GM12878 (cell line): ENCODE measurements at regions not wholly inside any gene's neighbourhood (a gene's known extent, or its start where the extent isn't known, plus 50 kb on each side); places are given as distances from the start of the nearest gene placed in this dataset.

Source experiments
- ATAC-seq: fragments of 200-7000 bp; cut with Tn5 transposase; 3 replicates; pipeline ENCODE4 v1.9.1; 2020; ENCODE audit warnings: mild to moderate bottlenecking, moderate library complexity
- BruUV-seq: library from RNA; stranded (reverse); fragments of 400-500 nt; replicated peaks from 2 replicates; lab custom pipeline; 2021; lab: Mats Ljungman, UMichigan
- CTCF ChIA-PET: fragments of 300-600 bp; sonication (Branson Sonifier 250); formaldehyde crosslinking; extraction: SDS; loops from one replicate; lab custom pipeline; 2021; ENCODE audit warnings: inconsistent platforms; lab: Yijun Ruan, JAX
- POLR2A ChIA-PET: fragments of 350-600 bp; formaldehyde crosslinking; extraction: SDS; loops from one replicate; lab custom pipeline; 2021; ENCODE audit warnings: inconsistent platforms; lab: Charles Lee
- RAD21 ChIA-PET: fragments of 300-600 bp; sonication (Branson Sonifier 250); formaldehyde crosslinking; loops from one replicate; lab custom pipeline; 2023; ENCODE audit warnings: antibody characterized with exemption; ENCODE audit not compliant: unreplicated experiment; lab: Charles Lee
- SMC1A ChIA-PET: fragments of 300-600 bp; sonication (Branson Sonifier 250); formaldehyde crosslinking; loops from one replicate; lab custom pipeline; 2023; ENCODE audit not compliant: unreplicated experiment, uncharacterized antibody; lab: Charles Lee
- DNase-seq: peaks from one replicate; pipeline ENCODE4 v3.0.0-alpha.2; 2011; ENCODE audit warnings: low read depth, low spot score
- FAIRE-seq: peaks from 3 replicates; lab custom pipeline; 2011; peaks lifted over from hg19 to GRCh38; lab: Jason Lieb, UNC
- H2AFZ ChIP-seq: 2 replicates; pipeline ENCODE4 v1.6.0; 2011; ENCODE audit warnings: low read depth, low read length, control low read depth; ENCODE audit not compliant: control insufficient read depth
- H3K27ac ChIP-seq: 2 replicates; pipeline ENCODE4 v1.5.1; 2011; ENCODE audit warnings: control low read depth; ENCODE audit not compliant: control insufficient read depth, insufficient read depth
- H3K27me3 ChIP-seq, 2 experiments: replicated peaks in 1 of 2; 2 replicates each; pipeline versions ENCODE4 v1.6.0 to v1.6.1; 2011; ENCODE audit warnings: low read length in 1 of 2; ENCODE audit not compliant: control insufficient read depth in 2 of 2, insufficient read depth in 2 of 2
- H3K36me3 ChIP-seq, 2 experiments: 2 replicates each; pipeline ENCODE4 v1.5.1; 2011; ENCODE audit warnings: low read length in 1 of 2; ENCODE audit not compliant: control insufficient read depth in 2 of 2, insufficient read depth in 2 of 2
- H3K4me1 ChIP-seq: 2 replicates; pipeline ENCODE4 v1.6.1; 2011; ENCODE audit warnings: mild to moderate bottlenecking, low read length, moderate library complexity, mixed read lengths; ENCODE audit not compliant: control insufficient read depth, insufficient read depth
- H3K4me2 ChIP-seq: 2 replicates; pipeline ENCODE4 v1.6.0; 2011; ENCODE audit warnings: control low read depth; ENCODE audit not compliant: control insufficient read depth, insufficient read depth
- H3K4me3 ChIP-seq: fragments of 200-600 bp; sonication (generic); 2 replicates; pipeline ENCODE4 v1.5.1; 2016
- H3K79me2 ChIP-seq: 2 replicates; pipeline ENCODE4 v1.6.0; 2011; ENCODE audit warnings: low read length; ENCODE audit not compliant: control insufficient read depth, insufficient read depth
- H3K9ac ChIP-seq: 2 replicates; pipeline ENCODE4 v1.8.0; 2011; ENCODE audit warnings: low read length, control low read depth, mixed read lengths; ENCODE audit not compliant: control insufficient read depth, insufficient read depth
- H3K9me3 ChIP-seq: replicated peaks from 3 replicates; pipeline ENCODE4 v1.5.1; 2011; ENCODE audit warnings: mild to moderate bottlenecking, low read length; ENCODE audit not compliant: control insufficient read depth, insufficient read depth
- H4K20me1 ChIP-seq: 2 replicates; pipeline ENCODE4 v1.6.0; 2011; ENCODE audit not compliant: control insufficient read depth, insufficient read depth
- IRF4 ChIP-seq: IDR thresholded peaks from 2 replicates; pipeline ENCODE4 v1.6.1; 2011; ENCODE audit warnings: low read depth, low read length
- JUNB ChIP-seq: IDR thresholded peaks from 2 replicates; pipeline ENCODE4 v1.6.1; 2016; ENCODE audit warnings: antibody characterized with exemption, mild to moderate bottlenecking
- KLF5 ChIP-seq: fragments of 450-650 bp; IDR thresholded peaks from 2 replicates; pipeline ENCODE4 v1.6.1; 2014; ENCODE audit warnings: mild to moderate bottlenecking; ENCODE audit not compliant: partially characterized antibody
- LARP7 ChIP-seq: fragments of 450-650 bp; IDR thresholded peaks from 2 replicates; pipeline ENCODE4 v1.6.1; 2017; ENCODE audit warnings: mild to moderate bottlenecking
- MTA3 ChIP-seq: IDR thresholded peaks from 2 replicates; pipeline ENCODE4 v1.6.1; 2012; ENCODE audit warnings: low read length, inconsistent platforms, borderline replicate concordance
- NBN ChIP-seq: fragments of 450-650 bp; IDR thresholded peaks from 2 replicates; pipeline ENCODE4 v1.6.1; 2016
- NFYA ChIP-seq: IDR thresholded peaks from 2 replicates; pipeline ENCODE4 v1.6.1; 2011; ENCODE audit warnings: low read depth, mild to moderate bottlenecking, low read length, improper control_type of control experiment, borderline replicate concordance
- STAT1 ChIP-seq: fragments of 450-650 bp; conservative IDR thresholded peaks from 2 replicates; pipeline ENCODE4 v1.6.1; 2014; ENCODE audit warnings: antibody characterized with exemption, mild to moderate bottlenecking
- WGBS: methylation state at CpG from one replicate; pipeline ENCODE4 v1.1.6; 2016; ENCODE audit warnings: low lambda C conversion rate; ENCODE audit not compliant: insufficient replicate concordance, insufficient coverage; ENCODE audit errors: missing lambda C conversion rate; 5-methylcytosine and 5-hydroxymethylcytosine counted together
- in situ Hi-C: fragments of 300-500 bp; cut with MboI; formaldehyde crosslinking; loops from 9 replicates; pipeline ENCODE4 v1.14.3; 2018; ENCODE audit warnings: mixed read lengths
- intact Hi-C: fragments of 100-400 bp; cut with micrococcal nuclease; formaldehyde crosslinking; loops from one replicate; pipeline ENCODE4 v1.14.2; 2022; ENCODE audit not compliant: unreplicated experiment
- TF ChIP-seq, protein P1 (sequence below): IDR thresholded peaks from 2 replicates; pipeline ENCODE4 v1.6.1; 2012; ENCODE audit warnings: improper control_type of control experiment, low read depth, low read length; ENCODE audit not compliant: insufficient replicate concordance

DNA sequence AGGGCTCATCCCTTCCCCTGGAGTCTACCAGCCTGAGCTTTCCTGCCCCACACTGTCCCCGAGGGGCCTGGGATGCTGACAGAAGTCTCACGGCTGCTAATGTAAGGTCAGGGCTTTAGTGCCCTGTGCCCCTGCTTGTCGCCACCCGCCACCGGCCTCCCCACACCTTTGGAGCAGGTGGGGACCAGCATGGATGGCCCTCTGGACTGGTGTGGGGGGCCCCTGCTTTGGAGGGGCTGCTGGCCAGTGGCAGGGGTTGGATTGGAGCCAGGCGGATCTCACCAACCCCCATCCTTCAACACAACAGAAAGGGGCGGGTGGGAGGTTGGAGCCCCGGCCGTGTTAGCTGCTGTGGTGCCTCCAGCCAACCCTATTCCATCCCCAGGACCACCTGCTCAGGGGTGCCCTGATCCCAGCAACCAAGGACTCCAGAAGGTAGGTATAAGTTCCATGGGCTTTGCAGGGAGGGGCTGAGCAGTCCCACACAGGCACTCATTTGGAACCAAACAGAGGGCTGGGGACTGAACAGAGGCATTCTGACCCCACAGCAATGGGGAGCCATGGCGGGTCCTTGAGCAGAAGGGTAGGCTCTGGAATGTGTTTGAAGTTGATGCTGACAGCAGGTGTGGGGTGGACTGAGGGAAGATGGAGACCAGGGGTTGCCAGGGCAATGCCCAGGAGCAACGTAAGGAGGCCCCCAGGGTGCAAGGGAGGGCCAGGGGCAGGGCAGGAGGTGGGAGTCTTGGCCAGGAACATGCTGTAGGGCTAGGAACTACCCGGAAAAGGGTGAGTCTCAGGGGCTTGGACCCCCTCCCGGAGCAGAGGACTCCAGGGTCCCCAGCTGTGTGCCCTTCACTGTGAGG lies 145.1 kb upstream of the C14orf180 start:
- FAIRE-seq (no peak), ATAC-seq (no peak), DNase-seq (no peak)
- ChIA-PET RAD21 (no interaction called here), POLR2A (no interaction called here), CTCF (interaction anchor here (1.1 kb wide), 1 partner anchor 94 kb away, joined by 3 read pairs; no protein-coding TSS in a partner anchor), SMC1A (no interaction called here)
- intact Hi-C loops, result no loop called here
- TF ChIP-seq NFYA (no peak), IRF4 (no peak), NBN (no peak), MTA3 (no peak), LARP7 (no peak), JUNB (no peak), KLF5 (no peak), STAT1 (no peak)
- TF ChIP-seq, protein P1, sequence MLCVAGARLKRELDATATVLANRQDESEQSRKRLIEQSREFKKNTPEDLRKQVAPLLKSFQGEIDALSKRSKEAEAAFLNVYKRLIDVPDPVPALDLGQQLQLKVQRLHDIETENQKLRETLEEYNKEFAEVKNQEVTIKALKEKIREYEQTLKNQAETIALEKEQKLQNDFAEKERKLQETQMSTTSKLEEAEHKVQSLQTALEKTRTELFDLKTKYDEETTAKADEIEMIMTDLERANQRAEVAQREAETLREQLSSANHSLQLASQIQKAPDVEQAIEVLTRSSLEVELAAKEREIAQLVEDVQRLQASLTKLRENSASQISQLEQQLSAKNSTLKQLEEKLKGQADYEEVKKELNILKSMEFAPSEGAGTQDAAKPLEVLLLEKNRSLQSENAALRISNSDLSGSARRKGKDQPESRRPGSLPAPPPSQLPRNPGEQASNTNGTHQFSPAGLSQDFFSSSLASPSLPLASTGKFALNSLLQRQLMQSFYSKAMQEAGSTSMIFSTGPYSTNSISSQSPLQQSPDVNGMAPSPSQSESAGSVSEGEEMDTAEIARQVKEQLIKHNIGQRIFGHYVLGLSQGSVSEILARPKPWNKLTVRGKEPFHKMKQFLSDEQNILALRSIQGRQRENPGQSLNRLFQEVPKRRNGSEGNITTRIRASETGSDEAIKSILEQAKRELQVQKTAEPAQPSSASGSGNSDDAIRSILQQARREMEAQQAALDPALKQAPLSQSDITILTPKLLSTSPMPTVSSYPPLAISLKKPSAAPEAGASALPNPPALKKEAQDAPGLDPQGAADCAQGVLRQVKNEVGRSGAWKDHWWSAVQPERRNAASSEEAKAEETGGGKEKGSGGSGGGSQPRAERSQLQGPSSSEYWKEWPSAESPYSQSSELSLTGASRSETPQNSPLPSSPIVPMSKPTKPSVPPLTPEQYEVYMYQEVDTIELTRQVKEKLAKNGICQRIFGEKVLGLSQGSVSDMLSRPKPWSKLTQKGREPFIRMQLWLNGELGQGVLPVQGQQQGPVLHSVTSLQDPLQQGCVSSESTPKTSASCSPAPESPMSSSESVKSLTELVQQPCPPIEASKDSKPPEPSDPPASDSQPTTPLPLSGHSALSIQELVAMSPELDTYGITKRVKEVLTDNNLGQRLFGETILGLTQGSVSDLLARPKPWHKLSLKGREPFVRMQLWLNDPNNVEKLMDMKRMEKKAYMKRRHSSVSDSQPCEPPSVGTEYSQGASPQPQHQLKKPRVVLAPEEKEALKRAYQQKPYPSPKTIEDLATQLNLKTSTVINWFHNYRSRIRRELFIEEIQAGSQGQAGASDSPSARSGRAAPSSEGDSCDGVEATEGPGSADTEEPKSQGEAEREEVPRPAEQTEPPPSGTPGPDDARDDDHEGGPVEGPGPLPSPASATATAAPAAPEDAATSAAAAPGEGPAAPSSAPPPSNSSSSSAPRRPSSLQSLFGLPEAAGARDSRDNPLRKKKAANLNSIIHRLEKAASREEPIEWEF, result no peak
- 24% methylated on average over 13 of the region's 13 CpGs for WGBS
- Histone ChIP-seq H3K27ac (no peak overlapping the region), H3K4me3 (no peak overlapping the region), H3K4me2 (no peak overlapping the region), H3K79me2 (no peaks in the 10 kb centered on the region), H3K27me3 (no peaks in the 10 kb centered on the region), H3K4me1 (no peaks in the 10 kb centered on the region), H3K36me3 (no peaks in the 10 kb centered on the region), H4K20me1 (no peaks in the 10 kb centered on the region), H3K9me3 (no peaks in the 10 kb centered on the region), H3K9ac (no peak overlapping the region), H2AFZ (no peak overlapping the region)
- BruUV-seq, result no TSS peak
- in situ Hi-C loops, result no loop called here
